ENCODE measurements at regions not wholly inside any gene's neighbourhood (a gene's known extent, or its start where the extent isn't known, plus 50 kb on each side); places are given as distances from the start of the nearest gene placed in this dataset.

GRCh38 chr2:129067953-129068352, 749.3 kb upstream of the HS6ST1 start:
- DNase-seq, result no peak

GRCh38 chr2:129068543-129068942, 749.9 kb upstream of the HS6ST1 start:
- no peak for DNase-seq

- DNase-seq, result no peak
Observed at GRCh38 chr2:129069875-129070594, 751.4 kb upstream of the HS6ST1 start.

- no peak for DNase-seq
Observed at GRCh38 chr2:129070663-129071062, 752.0 kb upstream of the HS6ST1 start.

GRCh38 chr2:129071531-129071930, 752.9 kb upstream of the HS6ST1 start:
- DNase-seq, result no peak

GRCh38 chr2:129074298-129074920, 755.7 kb upstream of the HS6ST1 start:
- DNase-seq, result no peak

GRCh38 chr2:129078548-129078947, 759.9 kb upstream of the HS6ST1 start:
- DNase-seq, result no peak

- no peak for DNase-seq
Observed at GRCh38 chr2:129080715-129081476, 762.2 kb upstream of the HS6ST1 start.

- no peak for DNase-seq
Observed at GRCh38 chr2:129085386-129085785, 766.7 kb upstream of the HS6ST1 start.

- DNase-seq, result no peak
Observed at GRCh38 chr2:129087133-129087813, 768.6 kb upstream of the HS6ST1 start.

- DNase-seq, result no peak
Observed at GRCh38 chr2:129091620-129092019, 773.0 kb upstream of the HS6ST1 start.

- DNase-seq, result no peak
Observed at GRCh38 chr2:129092956-129093355, 774.3 kb upstream of the HS6ST1 start.

- DNase-seq, result no peak
Observed at GRCh38 chr2:129101186-129101585, 782.5 kb upstream of the HS6ST1 start.

- DNase-seq, result no peak
Observed at GRCh38 chr2:129103936-129104878, 785.5 kb upstream of the HS6ST1 start.

- no peak for DNase-seq
Observed at GRCh38 chr2:129112181-129112580, 793.5 kb upstream of the HS6ST1 start.

GRCh38 chr2:129113776-129114175, 795.1 kb upstream of the HS6ST1 start:
- DNase-seq, result no peak

- no peak for DNase-seq
Observed at GRCh38 chr2:129117434-129117833, 798.8 kb upstream of the HS6ST1 start.

- no peak for DNase-seq
Observed at GRCh38 chr2:129118296-129118695, 799.6 kb upstream of the HS6ST1 start.

- no peak for DNase-seq
Observed at GRCh38 chr2:129129087-129129486, 810.4 kb upstream of the HS6ST1 start.

- no peak for DNase-seq
Observed at GRCh38 chr2:129133692-129134641, 815.3 kb upstream of the HS6ST1 start.

- DNase-seq, result no peak
Observed at GRCh38 chr2:129135017-129135416, 816.3 kb upstream of the HS6ST1 start.

All from bone marrow (tissue), 2 donors.